Neuronal stem cell (in vitro differentiated cells): ENCODE measurements at regions not wholly inside any gene's neighbourhood (a gene's known extent, or its start where the extent isn't known, plus 50 kb on each side); places are given as distances from the start of the nearest gene placed in this dataset.

ENCODE experiments used
- DNase-seq: peaks from one replicate; pipeline ENCODE4 v3.0.0-alpha.2; 2013; ENCODE audit warnings: low spot score
- H2AFZ ChIP-seq: one replicate; pipeline ENCODE4 v1.6.1; 2013; ENCODE audit warnings: mild to moderate bottlenecking, low read length, inconsistent platforms
- H2AK5ac ChIP-seq: 2 replicates; pipeline ENCODE4 v1.6.1; 2013; ENCODE audit warnings: low read depth, mild to moderate bottlenecking, inconsistent platforms, low read length, moderate library complexity, mixed read lengths
- H2BK120ac ChIP-seq: 2 replicates; pipeline ENCODE4 v1.6.1; 2013; ENCODE audit warnings: low read depth, mild to moderate bottlenecking, inconsistent platforms, low read length, moderate library complexity, mixed read lengths
- H2BK12ac ChIP-seq: one replicate; pipeline ENCODE4 v1.6.1; 2013; ENCODE audit warnings: low read length, inconsistent platforms
- H2BK15ac ChIP-seq: 2 replicates; pipeline ENCODE4 v1.6.1; 2013; ENCODE audit warnings: mild to moderate bottlenecking, low read length, inconsistent platforms, mixed read lengths
- H2BK5ac ChIP-seq: one replicate; pipeline ENCODE4 v1.6.1; 2013; ENCODE audit warnings: inconsistent platforms, mild to moderate bottlenecking, low read length, moderate library complexity
- H3K14ac ChIP-seq: one replicate; pipeline ENCODE4 v1.6.1; 2013; ENCODE audit warnings: low read length, inconsistent platforms
- H3K18ac ChIP-seq: 2 replicates; pipeline ENCODE4 v1.6.1; 2013; ENCODE audit warnings: low read length, inconsistent platforms
- H3K23ac ChIP-seq: 2 replicates; pipeline ENCODE4 v1.6.1; 2013; ENCODE audit warnings: low read depth, mild to moderate bottlenecking, mixed read lengths, low read length, inconsistent platforms; ENCODE audit not compliant: poor library complexity
- H3K27ac ChIP-seq: replicated peaks from 3 replicates; pipeline ENCODE4 v1.5.1; 2013; ENCODE audit warnings: low read length, inconsistent platforms
- H3K27me3 ChIP-seq, 3 experiments: 2 replicates each; pipeline ENCODE4 v1.6.1; 2013; ENCODE audit warnings: low read length in 3 of 3, mild to moderate bottlenecking in 2 of 3, inconsistent platforms in 1 of 3, low read depth in 1 of 3, mixed read lengths in 1 of 3, moderate library complexity in 1 of 3; ENCODE audit not compliant: control insufficient read depth in 3 of 3, insufficient read depth in 3 of 3
- H3K36me3 ChIP-seq, 2 donors: replicated peaks in 1 of 2; 2 replicates each; pipeline ENCODE4 v1.6.1; 2013; ENCODE audit warnings: low read length in 2 of 2; ENCODE audit not compliant: control insufficient read depth in 2 of 2, insufficient read depth in 2 of 2
- H3K4ac ChIP-seq: 2 replicates; pipeline ENCODE4 v1.6.1; 2013; ENCODE audit warnings: inconsistent platforms, mild to moderate bottlenecking, low read length, moderate library complexity
- H3K4me1 ChIP-seq, 2 donors: 1 replicate in 1 of 2; 2 replicates in 1 of 2; pipeline ENCODE4 v1.6.1; 2013; ENCODE audit warnings: low read length in 2 of 2, low read depth in 1 of 2; ENCODE audit not compliant: control insufficient read depth in 2 of 2, insufficient read depth in 1 of 2
- H3K4me2 ChIP-seq: one replicate; pipeline ENCODE4 v1.6.1; 2013; ENCODE audit warnings: mild to moderate bottlenecking, low read length, inconsistent platforms; ENCODE audit not compliant: insufficient read depth, poor library complexity, severe bottlenecking
- H3K4me3 ChIP-seq, 2 donors: 2 replicates each; pipeline ENCODE4 v1.5.1; 2013; ENCODE audit warnings: low read length in 2 of 2, mild to moderate bottlenecking in 2 of 2, inconsistent platforms in 1 of 2, moderate library complexity in 1 of 2
- H3K79me1 ChIP-seq: one replicate; pipeline ENCODE4 v1.6.1; 2013; ENCODE audit warnings: low read depth, mild to moderate bottlenecking, inconsistent platforms, low read length, moderate library complexity
- H3K9ac ChIP-seq: one replicate; pipeline ENCODE4 v1.6.1; 2013; ENCODE audit warnings: mild to moderate bottlenecking, low read depth, low read length, inconsistent platforms; ENCODE audit not compliant: poor library complexity
- H3K9me3 ChIP-seq, 2 donors: replicated peaks in 1 of 2; 2 replicates each; pipeline versions ENCODE3 to v1.6.1; 2013; ENCODE audit warnings: low read length in 2 of 2, mild to moderate bottlenecking in 2 of 2, inconsistent platforms in 1 of 2, low read depth in 1 of 2, mixed read lengths in 1 of 2, moderate library complexity in 1 of 2; ENCODE audit not compliant: control insufficient read depth in 2 of 2, insufficient read depth in 1 of 2
- H4K8ac ChIP-seq: one replicate; pipeline ENCODE4 v1.6.1; 2013; ENCODE audit warnings: low read depth, mild to moderate bottlenecking, inconsistent platforms, low read length, moderate library complexity
- H4K91ac ChIP-seq: one replicate; pipeline ENCODE4 v1.6.1; 2013; ENCODE audit warnings: low read length, low read depth, mild to moderate bottlenecking, inconsistent platforms; ENCODE audit not compliant: poor library complexity
- WGBS, 2 donors: extraction: QIAGEN DNeasy Blood & Tissue Kit; methylation state at CpG; one replicate each; pipeline ENCODE4 v1.1.7; 2013; ENCODE audit warnings: missing lambda C conversion rate in 2 of 2, mixed read lengths in 1 of 2; ENCODE audit not compliant: insufficient read length in 2 of 2, insufficient replicate concordance in 1 of 2; ENCODE audit errors: extremely low coverage in 2 of 2; 5-methylcytosine and 5-hydroxymethylcytosine counted together

- Histone ChIP-seq H3K4me1 (no peaks in the 10 kb centered on the region), H3K79me1 (no peaks in the 10 kb centered on the region), H3K4ac (no peak overlapping the region), H2AFZ (no peak overlapping the region), H3K4me2 (no peak overlapping the region), H3K9me3 (no peaks in the 10 kb centered on the region), H3K27ac (no peak overlapping the region), H3K23ac (no peak overlapping the region), H2BK12ac (no peak overlapping the region), H2AK5ac (no peak overlapping the region), H2BK15ac (no peak overlapping the region), H4K8ac (no peak overlapping the region), H2BK120ac (no peak overlapping the region), H3K14ac (no peak overlapping the region), H3K36me3 (no peaks in the 10 kb centered on the region), H2BK5ac (no peak overlapping the region), H3K18ac (no peak overlapping the region), H3K9ac (no peak overlapping the region), H3K4me3 (no peak overlapping the region), H4K91ac (no peak overlapping the region), H3K27me3 (no peaks in the 10 kb centered on the region)
- DNase-seq: no peak
- no CpG with 5 or more reads among the region's 2 CpGs for WGBS, 2 donors
Observed at GRCh38 chr17:71217769-71218168, 903.1 kb upstream of the SOX9 start.

GRCh38 chr17:71224824-71225575 lies 895.8 kb upstream of the SOX9 start:
- Histone ChIP-seq H3K27ac (no peak overlapping the region), H3K27me3 (no peaks in the 10 kb centered on the region), H3K18ac (no peak overlapping the region), H3K4ac (no peak overlapping the region), H2BK15ac (no peak overlapping the region), H4K91ac (no peak overlapping the region), H3K36me3 (no peaks in the 10 kb centered on the region), H2BK120ac (no peak overlapping the region), H3K79me1 (no peaks in the 10 kb centered on the region), H2AK5ac (no peak overlapping the region), H3K4me1 (no peaks in the 10 kb centered on the region), H2AFZ (no peak overlapping the region), H4K8ac (no peak overlapping the region), H3K14ac (no peak overlapping the region), H2BK12ac (no peak overlapping the region), H3K23ac (no peak overlapping the region), H2BK5ac (no peak overlapping the region), H3K4me3 (no peak overlapping the region), H3K4me2 (no peak overlapping the region), H3K9me3 (no peaks in the 10 kb centered on the region), H3K9ac (no peak overlapping the region)
- no peak for DNase-seq
- WGBS, 2 donors: no CpG with 5 or more reads among the region's 3 CpGs

DNA sequence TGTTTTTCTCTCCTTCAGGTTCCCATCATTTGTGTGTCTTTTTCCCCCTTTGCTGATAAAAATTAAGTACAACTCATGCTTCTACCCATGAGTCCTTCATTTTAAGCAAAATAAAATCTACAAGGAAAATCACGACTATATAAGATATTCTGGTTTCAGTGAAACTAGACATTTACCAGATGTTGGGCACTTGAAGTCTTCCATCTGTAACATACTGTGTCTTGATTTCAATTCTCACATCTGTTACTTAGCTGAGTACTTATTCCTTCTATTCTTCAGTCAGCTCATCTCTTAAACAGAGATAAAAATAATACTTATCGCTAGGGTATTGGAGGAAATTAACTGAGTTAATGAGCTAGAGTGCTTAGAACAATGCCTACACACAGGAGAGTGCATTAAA lies 893.0 kb upstream of the SOX9 start:
- WGBS, 2 donors: no CpG with 5 or more reads among the region's 2 CpGs
- no peak overlapping the region for H3K23ac ChIP-seq
- no peak overlapping the region for H2BK5ac ChIP-seq
- H2BK15ac ChIP-seq: no peak overlapping the region
- no peak overlapping the region for H2BK120ac ChIP-seq
- H3K79me1 ChIP-seq: no peaks in the 10 kb centered on the region
- no peak overlapping the region for H4K8ac ChIP-seq
- no peak overlapping the region for H2BK12ac ChIP-seq
- no peak overlapping the region for H3K4me3 ChIP-seq
- no peak overlapping the region for H3K27ac ChIP-seq
- no peak overlapping the region for H4K91ac ChIP-seq
- no peaks in the 10 kb centered on the region for H3K9me3 ChIP-seq
- no peak for DNase-seq
- H3K4me1 ChIP-seq: no peaks in the 10 kb centered on the region
- H3K4ac ChIP-seq: no peak overlapping the region
- H3K9ac ChIP-seq: no peak overlapping the region
- no peaks in the 10 kb centered on the region for H3K36me3 ChIP-seq
- H3K18ac ChIP-seq: no peak overlapping the region
- H3K14ac ChIP-seq: no peak overlapping the region
- H2AFZ ChIP-seq: no peak overlapping the region
- no peak overlapping the region for H3K4me2 ChIP-seq
- H2AK5ac ChIP-seq: no peak overlapping the region
- no peaks in the 10 kb centered on the region for H3K27me3 ChIP-seq

DNA sequence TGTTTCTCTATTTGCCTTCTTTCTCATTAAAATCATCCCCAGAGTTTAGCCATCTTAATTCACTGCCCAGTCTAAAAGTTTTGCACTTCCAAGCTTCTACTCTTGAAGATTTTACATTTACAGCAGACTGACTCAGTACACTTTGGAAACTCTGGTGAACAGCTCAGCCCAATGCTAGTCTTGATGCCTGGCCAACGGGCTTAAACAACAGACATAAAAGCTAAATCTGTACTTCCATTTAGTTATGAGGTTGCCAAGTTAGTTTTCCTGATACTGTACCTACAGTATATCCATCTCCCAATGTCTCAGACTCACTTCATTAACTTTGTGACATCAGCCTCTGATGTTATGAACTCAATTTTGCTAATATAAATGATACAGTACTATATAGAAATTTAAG lies 891.8 kb upstream of the SOX9 start:
- Histone ChIP-seq H3K4me3 (no peak overlapping the region), H3K4me1 (no peaks in the 10 kb centered on the region), H3K27me3 (no peaks in the 10 kb centered on the region), H3K36me3 (no peaks in the 10 kb centered on the region), H3K9ac (no peak overlapping the region), H2BK120ac (no peak overlapping the region), H2AFZ (no peak overlapping the region), H2BK12ac (no peak overlapping the region), H3K14ac (no peak overlapping the region), H2BK15ac (no peak overlapping the region), H3K18ac (no peak overlapping the region), H3K79me1 (no peaks in the 10 kb centered on the region), H4K8ac (no peak overlapping the region), H4K91ac (no peak overlapping the region), H3K23ac (no peak overlapping the region), H3K4ac (no peak overlapping the region), H3K9me3 (no peaks in the 10 kb centered on the region), H2AK5ac (no peak overlapping the region), H3K4me2 (no peak overlapping the region), H2BK5ac (no peak overlapping the region), H3K27ac (no peak overlapping the region)
- no peak for DNase-seq
- no CpG with 5 or more reads among the region's 1 CpG for WGBS, 2 donors
